Astrocyte of the spinal cord (primary cell): ENCODE measurements at regions not wholly inside any gene's neighbourhood (a gene's known extent, or its start where the extent isn't known, plus 50 kb on each side); places are given as distances from the start of the nearest gene placed in this dataset.

Experiments used
- DNase-seq: peaks from one replicate; pipeline ENCODE4 v3.0.0; 2011; ENCODE audit warnings: low read depth, low spot score
- H3K4me3 ChIP-seq: 2 replicates; pipeline ENCODE4 v1.5.1; 2011; ENCODE audit warnings: low read depth, mild to moderate bottlenecking, low read length, moderate library complexity
- CTCF ChIP-seq: IDR thresholded peaks from 2 replicates; pipeline ENCODE4 v1.5.1; 2012; ENCODE audit warnings: low read depth, mild to moderate bottlenecking, low read length, inconsistent platforms
- in situ Hi-C: cut with HindIII; loops from 2 replicates; pipeline ENCODE4 v1.10.0; 2017; ENCODE audit warnings: low sequenced_read_pairs

- H3K4me3 ChIP-seq: no peak overlapping the region
- TF ChIP-seq CTCF: no peak
- in situ Hi-C loops: no loop called here
- no peak for DNase-seq
Measured at GRCh38 chr20:4617484-4617883, 68.8 kb upstream of the PRNP start.

GRCh38 chr20:4617019-4617418 is 69.2 kb upstream of the PRNP start:
- TF ChIP-seq CTCF: no peak
- H3K4me3 ChIP-seq: no peak overlapping the region
- in situ Hi-C loops: no loop called here
- DNase-seq: no peak

GRCh38 chr20:4613718-4614620 is 72.3 kb upstream of the PRNP start:
- DNase-seq: peak; percentile 73
- H3K4me3 ChIP-seq: no peak overlapping the region
- in situ Hi-C loops: no loop called here
- peak; percentile 30 for TF ChIP-seq CTCF

- in situ Hi-C loops: no loop called here
- H3K4me3 ChIP-seq: no peak overlapping the region
- no peak for DNase-seq
- TF ChIP-seq CTCF: no peak
Measured at GRCh38 chr20:4613184-4613583, 73.1 kb upstream of the PRNP start.

GRCh38 chr20:4610871-4611270 is 75.4 kb upstream of the PRNP start:
- H3K4me3 ChIP-seq: no peak overlapping the region
- in situ Hi-C loops: no loop called here
- no peak for TF ChIP-seq CTCF
- no peak for DNase-seq

GRCh38 chr20:4609511-4609910 is 76.7 kb upstream of the PRNP start:
- TF ChIP-seq CTCF: no peak
- no peak for DNase-seq
- in situ Hi-C loops: no loop called here
- H3K4me3 ChIP-seq: no peak overlapping the region
